OCI-LY1 (cell line): ENCODE measurements at regions not wholly inside any gene's neighbourhood (a gene's known extent, or its start where the extent isn't known, plus 50 kb on each side); places are given as distances from the start of the nearest gene placed in this dataset.

Experiments used
- CTCF ChIP-seq: fragments of 200-600 bp; sonication (generic), shearing (Covaris generic); IDR thresholded peaks from 2 replicates; pipeline ENCODE4 v1.5.1; 2017; ENCODE audit warnings: mild to moderate bottlenecking, antibody characterized with exemption, low read length, moderate library complexity, mixed read lengths
- EZH2 ChIP-seq: fragments of 200-600 bp; sonication (generic), shearing (Covaris generic); IDR thresholded peaks from 2 replicates; pipeline ENCODE4 v1.8.0; 2017; ENCODE audit warnings: borderline replicate concordance, mixed run types, mild to moderate bottlenecking, antibody characterized with exemption, low read length, moderate library complexity, mixed read lengths

- TF ChIP-seq CTCF (no peak), EZH2 (no peak)
These were observed 169.0 kb downstream of the BARX2 start for GRCh38 chr11:129544691-129545090.
